ENCODE measurements at regions not wholly inside any gene's neighbourhood (a gene's known extent, or its start where the extent isn't known, plus 50 kb on each side); places are given as distances from the start of the nearest gene placed in this dataset.

GRCh38 chrX:40872351-40872750 is 137.0 kb upstream of the MED14 start:
- TF ChIP-seq ZNF426 (tag by site-specific recombination; IDR thresholded peaks at IDR 0.05) (no peak), ZNF223 (tag by site-specific recombination; IDR thresholded peaks at IDR 0.05) (no peak), ZNF518A (tag by site-specific recombination; conservative IDR thresholded peaks at IDR 0.05; ENCODE audit: low read depth) (no peak)
- H3K36me3 ChIP-seq (ENCODE audit: control insufficient read depth in 2 of 2, insufficient read depth in 1 of 2, low read length in 2 of 2), result no peaks in the 10 kb centered on the region
- no peak overlapping the region for H3K27ac ChIP-seq (ENCODE audit: extremely low read depth, low read depth, low read length)
- H3K9me3 ChIP-seq (ENCODE audit: control insufficient read depth, insufficient read depth, low read depth, low read length), result no peaks in the 10 kb centered on the region
- CTCF ChIA-PET, result interaction anchor here (0.6 to 0.7 kb wide), 2 partner anchors 30 to 48 kb away, joined by 3 read pairs; no protein-coding TSS in a partner anchor
- POLR2A ChIA-PET, result interaction anchor here (0.6 kb wide), 1 partner anchor 481 kb away, joined by 3 read pairs; no protein-coding TSS in a partner anchor
- H3K4me1 ChIP-seq (ENCODE audit: control insufficient read depth, insufficient read depth, low read length), result no peaks in the 10 kb centered on the region; the same call in 1 of the 2 replicates
- H3K4me3 ChIP-seq (ENCODE audit: low read depth, low read length), result no peak overlapping the region

- ChIA-PET POLR2A (no interaction called here), CTCF (interaction anchor here (0.6 to 0.7 kb wide), 3 partner anchors 34 to 332 kb away, joined by 3 to 4 read pairs (median 3); no protein-coding TSS in a partner anchor)
- H3K4me3 ChIP-seq (ENCODE audit: low read depth, low read length), result no peak overlapping the region
- no peak overlapping the region for H3K27ac ChIP-seq (ENCODE audit: extremely low read depth, low read depth, low read length)
- TF ChIP-seq ZNF501 (tag by site-specific recombination; IDR thresholded peaks at IDR 0.05) (no peak), ZNF211 (tag by site-specific recombination; IDR thresholded peaks at IDR 0.05; ENCODE audit: low read depth) (no peak), ZNF2 (tag by site-specific recombination; IDR thresholded peaks at IDR 0.05) (no peak), ZNF23 (tag by site-specific recombination; IDR thresholded peaks at IDR 0.05; ENCODE audit: borderline replicate concordance) (no peak), HOXD13 (CRISPR knock-in tag; IDR thresholded peaks at IDR 0.05; ENCODE audit: borderline replicate concordance) (no peak), ZSCAN4 (tag by site-specific recombination; IDR thresholded peaks at IDR 0.05) (no peak), ZNF433 (tag by site-specific recombination; IDR thresholded peaks at IDR 0.05; ENCODE audit: low read depth) (no peak), ZXDB (tag by site-specific recombination; IDR thresholded peaks at IDR 0.05) (no peak), ZNF155 (tag by site-specific recombination; IDR thresholded peaks at IDR 0.05) (no peak), ZNF585B (tag by site-specific recombination; IDR thresholded peaks at IDR 0.05) (no peak), ZNF558 (tag by site-specific recombination; IDR thresholded peaks at IDR 0.05) (no peak), GLIS2 (tag by site-specific recombination; IDR thresholded peaks at IDR 0.05) (no peak), ZNF629 (tag by site-specific recombination; IDR thresholded peaks at IDR 0.05) (no peak), ZNF138 (tag by site-specific recombination; IDR thresholded peaks at IDR 0.05; ENCODE audit: borderline replicate concordance) (no peak), ZNF48 (tag by site-specific recombination; IDR thresholded peaks at IDR 0.05) (no peak), ZNF16 (tag by site-specific recombination; IDR thresholded peaks at IDR 0.05; ENCODE audit: low read depth) (no peak)
- no peaks in the 10 kb centered on the region for H3K9me3 ChIP-seq (ENCODE audit: control insufficient read depth, insufficient read depth, low read depth, low read length)
- no peaks in the 10 kb centered on the region for H3K36me3 ChIP-seq (ENCODE audit: control insufficient read depth in 2 of 2, insufficient read depth in 1 of 2, low read length in 2 of 2)
- H3K4me1 ChIP-seq (ENCODE audit: control insufficient read depth, insufficient read depth, low read length), result no peaks in the 10 kb centered on the region
Measured at GRCh38 chrX:40875476-40875875, 140.1 kb upstream of the MED14 start.

All from HEK293 (cell line).